ENCODE measurements at regions not wholly inside any gene's neighbourhood (a gene's known extent, or its start where the extent isn't known, plus 50 kb on each side); places are given as distances from the start of the nearest gene placed in this dataset.

DNA sequence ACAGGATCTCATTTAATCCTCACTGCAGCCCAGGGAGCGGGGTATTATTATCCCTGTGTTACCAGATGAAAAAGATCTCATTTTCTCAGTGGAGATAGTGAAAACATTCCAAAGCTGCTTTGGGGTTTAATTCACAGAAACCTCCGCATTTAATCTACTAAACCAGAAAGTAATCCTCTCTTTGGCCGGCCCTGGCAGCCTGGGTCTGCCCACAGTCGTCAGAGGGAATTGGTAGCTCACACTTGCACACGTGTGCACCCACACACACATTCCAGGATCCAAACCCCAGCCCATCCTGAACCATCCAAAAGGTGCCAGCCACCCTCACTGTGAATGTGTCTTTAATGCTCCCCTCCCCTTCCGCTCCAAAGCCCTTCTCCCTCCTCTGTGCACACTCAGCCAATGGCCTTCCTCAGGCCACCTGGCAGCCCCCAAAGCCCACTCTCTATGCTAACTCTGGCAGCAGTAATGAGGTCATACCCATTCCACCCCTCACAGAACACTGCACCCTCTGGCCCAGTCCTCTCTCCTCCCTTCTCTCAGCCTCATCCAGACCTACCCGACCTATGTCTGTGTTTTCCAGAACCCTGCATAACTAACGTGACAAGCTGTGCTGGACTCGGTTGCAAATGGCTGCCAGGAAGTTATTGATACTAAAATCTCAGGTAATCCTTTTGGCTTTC lies 466.2 kb downstream of the SOX6 start:
- no peak for DNase-seq

DNA sequence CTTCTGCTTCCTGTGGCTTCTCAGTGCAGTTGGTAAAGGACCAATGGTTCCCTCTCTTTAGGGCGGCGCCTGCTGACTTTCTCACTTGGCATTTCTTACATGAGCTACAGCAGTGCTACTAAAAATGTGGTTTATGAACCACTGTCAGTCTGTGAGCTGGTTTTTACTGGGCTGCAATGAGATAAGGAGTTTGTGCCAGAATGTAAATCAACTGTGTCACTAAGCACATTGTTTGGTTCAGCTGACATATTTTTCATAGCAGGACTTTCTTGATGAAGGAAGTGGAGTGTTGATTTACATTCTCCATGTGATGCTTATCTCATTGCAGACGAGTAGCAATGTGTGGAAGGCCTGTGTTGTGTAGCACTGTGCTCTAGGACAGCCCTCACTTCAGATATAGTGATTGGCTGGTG lies 463.3 kb downstream of the SOX6 start:
- DNase-seq = no peak

DNA sequence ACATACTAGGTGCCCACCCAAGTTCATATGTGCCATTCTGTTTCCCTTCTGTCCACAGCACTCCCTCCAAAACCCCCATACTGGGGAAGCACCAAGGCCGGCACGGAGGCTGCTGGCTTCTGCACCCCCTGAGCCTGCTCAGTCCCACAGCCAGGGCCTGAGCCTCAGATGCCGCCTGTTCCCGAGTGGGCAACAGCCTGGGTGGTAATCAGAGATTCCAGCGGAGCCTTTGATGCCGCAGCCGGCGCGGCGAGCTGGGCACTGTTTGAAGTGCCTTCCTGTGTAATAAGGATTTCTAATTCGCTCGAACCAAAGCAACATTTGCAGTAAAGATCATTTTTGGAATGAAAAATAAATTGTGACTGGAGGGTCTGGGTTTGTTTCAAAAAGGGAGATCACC lies 460.3 kb downstream of the SOX6 start:
- DNase-seq = no peak

DNA sequence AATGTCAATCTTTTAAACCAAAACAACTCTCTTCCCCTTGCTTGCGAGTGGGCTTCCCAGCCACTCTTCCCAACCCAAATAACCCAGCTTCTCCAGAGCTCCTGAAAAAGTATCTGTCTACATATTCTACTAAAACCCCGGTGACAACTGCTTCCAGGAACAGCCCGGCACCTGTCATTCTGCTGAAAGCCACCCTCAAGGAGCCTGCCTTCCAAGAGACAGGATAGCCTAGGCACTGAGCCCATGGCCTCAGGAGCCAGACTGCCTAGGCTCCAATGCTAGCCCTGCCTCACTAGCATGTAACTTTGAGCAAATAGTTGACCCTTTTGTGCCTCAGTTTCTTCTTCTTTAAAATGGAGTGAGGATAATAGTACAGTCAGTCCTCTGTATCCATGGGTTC lies 459.8 kb downstream of the SOX6 start:
- no peak for DNase-seq

DNA sequence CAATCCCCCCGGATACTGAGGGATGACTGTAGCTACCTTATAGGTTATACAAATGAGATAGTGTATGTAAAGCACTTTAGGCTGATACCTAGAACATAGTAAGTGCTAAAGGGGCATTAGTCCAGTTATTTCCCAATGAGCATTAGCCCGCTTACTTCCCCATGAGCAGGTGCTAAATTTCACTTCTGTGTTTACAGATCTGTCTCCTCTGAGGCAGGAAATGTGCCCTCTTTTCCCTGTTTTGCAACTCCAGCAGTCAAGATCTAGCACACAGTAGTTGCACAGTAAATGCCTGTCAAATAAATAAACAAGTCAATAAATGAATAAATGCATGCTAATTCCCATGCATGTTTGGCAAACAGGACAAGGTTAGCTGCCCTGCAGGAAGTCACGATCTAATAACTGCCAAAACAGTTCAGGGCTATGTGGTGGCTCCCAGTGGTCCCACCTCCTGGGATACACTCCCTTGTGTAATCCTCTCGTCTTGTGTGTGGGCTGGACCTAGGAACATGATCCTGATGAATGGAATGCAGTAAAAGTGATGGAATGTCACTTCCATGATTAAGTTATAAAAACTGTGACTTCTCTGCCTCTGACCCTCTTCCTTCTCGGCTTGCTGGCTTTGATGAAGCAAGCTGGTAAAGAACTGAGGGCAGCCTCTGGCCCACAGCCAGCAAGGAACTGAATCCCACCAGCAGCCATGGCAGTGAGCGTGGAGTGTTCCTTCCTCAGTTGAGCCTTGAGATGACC lies 459.0 kb downstream of the SOX6 start:
- DNase-seq = no peak

DNA sequence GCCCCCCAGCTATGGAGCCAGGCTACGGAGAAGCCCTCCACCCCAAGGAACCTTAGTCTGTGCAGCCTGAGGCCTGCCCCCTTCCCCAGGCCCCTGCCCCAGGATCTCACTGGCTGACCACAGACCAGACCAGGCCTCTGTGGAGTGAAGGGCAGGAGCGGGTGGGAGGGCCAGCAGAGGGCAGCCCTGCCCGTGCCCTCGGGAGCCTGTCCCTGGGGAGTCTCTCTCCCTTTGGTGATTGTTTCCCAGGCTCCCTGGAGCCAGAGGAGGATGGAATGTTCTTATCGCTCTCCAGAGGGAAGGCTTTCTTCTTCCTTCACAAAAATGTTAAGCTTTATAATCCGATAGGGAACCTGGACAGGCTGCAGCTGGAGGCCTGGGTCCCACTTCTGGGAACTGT lies 455.3 kb downstream of the SOX6 start:
- DNase-seq = no peak

DNA sequence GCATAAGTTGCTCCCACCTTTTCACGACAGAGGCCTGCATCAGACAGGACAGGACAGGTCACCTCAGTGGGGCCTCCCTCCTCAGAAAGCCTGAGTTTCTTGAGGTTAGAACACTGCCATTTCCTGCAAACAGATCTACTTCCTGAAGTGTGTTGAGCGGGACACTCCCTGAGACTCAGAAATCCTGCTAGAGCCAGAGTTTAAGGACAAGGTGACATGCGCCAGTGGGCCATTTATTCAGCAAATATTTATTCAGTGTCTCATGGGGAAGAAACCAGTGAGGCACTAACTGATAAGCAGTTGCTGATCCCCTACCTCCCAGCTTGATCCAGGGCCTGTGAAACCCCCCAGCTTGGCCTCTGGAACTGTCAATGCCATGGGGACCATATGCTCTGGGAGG lies 454.6 kb downstream of the SOX6 start:
- no peak for DNase-seq

DNA sequence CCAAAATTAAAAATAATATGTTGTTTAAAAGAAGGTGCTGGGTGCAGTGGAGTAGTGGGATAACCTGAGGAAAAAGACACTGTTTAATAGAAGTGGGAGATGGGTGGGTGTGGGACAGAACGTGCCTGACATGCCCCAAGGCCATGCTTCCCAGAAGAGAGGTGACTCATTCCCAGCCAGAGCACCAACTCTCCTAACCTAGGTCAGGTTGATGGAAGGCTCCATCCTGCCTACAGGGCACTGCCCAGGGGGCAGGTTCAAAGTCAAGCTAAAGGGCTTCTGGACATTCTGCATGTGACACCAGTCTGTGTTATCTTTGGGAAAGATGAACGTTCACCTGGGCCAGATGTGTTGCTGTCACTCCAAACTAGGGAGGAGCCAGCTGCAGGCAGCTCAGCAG lies 453.1 kb downstream of the SOX6 start:
- DNase-seq = no peak

DNA sequence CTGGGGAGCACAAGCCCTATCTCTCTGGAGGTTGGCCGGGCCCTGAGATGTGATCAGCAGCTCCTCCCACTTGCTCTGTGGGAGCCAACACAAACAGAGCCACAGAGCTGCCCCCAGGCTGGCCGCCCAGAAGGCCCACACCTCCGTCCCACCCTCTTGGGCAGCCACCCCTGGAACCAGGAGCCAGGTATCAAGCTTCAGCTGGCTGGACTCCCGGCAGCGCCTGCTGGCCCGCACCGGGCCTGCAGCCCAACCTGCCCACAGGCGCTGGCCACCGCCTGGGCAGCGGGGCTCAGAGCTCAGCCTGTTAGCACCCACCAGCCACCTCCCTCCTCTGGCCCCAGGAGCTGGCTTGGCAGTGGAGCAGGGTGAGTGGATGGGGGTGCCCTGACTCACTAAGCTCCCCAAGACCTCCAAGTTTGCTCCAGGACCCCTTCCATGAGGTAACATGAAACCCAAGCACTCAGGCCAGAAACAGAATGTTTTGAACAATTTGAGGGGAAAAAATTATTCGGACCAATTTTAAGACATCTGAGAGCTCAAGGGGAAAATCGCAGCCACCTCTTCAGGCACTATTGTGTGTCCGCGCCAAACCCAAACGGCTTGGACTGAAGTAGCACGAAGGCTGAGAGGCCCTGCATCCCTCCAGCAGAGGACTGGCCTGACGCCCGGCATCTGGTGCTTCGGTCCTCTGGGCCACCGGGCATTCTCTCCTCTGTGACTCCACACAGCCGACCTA lies 450.8 kb downstream of the SOX6 start:
- DNase-seq = no peak

DNA sequence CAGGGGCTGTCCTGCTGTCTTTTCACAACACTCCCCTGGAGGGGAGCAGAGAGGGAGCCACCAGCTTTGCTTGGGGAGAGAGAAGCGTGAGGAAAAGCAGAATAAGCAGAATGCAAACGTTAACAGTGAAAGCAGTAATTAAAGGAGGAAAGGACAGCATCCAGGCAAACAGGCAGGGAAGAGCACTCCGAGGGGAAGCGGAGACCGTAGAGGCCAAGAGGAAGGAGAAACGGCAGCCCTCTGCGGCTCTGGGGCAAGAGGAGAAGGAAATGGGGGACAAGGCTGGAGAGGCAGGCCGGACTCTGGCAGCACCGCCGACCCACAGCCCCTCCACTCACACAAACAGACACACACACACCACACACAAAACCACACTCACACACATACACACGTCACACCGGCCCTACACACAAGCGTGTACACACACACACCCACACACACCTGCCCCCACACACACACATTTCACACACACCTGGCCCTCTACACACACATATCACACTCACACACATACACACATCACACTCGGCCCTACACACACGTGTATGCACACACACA lies 449.8 kb downstream of the SOX6 start:
- DNase-seq = no peak

DNA sequence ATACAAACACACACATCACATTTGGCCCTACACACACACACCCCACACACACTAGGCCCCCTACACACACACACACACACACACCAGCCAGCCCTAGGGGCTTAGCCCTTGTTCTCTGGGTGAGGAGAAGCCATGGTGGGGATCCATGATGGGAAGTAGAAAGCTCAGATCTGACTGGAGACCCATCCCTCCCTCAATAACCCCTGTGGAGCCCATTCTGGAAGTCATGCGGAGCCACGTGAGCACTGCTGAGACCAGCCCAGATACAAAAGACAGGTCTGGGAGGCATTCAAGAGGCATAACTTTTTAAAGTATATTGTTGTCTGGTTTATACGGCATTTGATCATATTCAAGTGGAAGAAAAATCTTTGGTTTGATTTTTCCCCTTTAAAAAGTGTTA lies 448.5 kb downstream of the SOX6 start:
- no peak for DNase-seq

DNA sequence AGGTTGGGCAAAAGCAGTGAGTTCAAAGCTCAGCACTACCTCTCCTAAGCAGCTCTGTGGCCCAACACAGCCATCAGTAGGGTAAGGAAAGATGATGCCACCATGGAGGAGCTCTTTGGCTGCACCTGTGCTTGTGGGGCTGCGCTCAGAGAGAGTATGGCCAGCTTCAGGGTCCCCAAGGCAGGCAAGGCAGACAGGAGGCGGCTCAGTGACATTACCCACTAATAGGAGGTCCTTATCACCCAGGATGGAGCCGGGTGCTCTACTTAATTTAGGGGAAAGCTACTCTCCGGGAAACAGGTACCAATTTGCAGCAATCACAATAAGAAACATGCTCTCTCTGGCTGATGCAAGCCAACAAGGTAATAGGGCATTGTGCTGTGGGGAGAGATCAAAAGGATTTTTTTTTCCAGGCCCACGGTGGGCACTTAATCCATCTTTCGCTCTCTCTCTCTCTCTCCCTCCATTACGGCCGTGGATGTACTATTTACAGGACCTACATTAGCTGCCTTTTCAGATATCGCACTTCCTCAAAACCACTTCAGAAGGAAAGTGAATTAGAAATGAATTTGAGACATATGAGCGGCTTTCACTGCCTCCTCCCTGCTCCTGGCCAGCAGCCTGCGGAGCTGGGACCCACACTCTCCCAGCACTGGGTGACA lies 446.3 kb downstream of the SOX6 start:
- no peak for DNase-seq

DNA sequence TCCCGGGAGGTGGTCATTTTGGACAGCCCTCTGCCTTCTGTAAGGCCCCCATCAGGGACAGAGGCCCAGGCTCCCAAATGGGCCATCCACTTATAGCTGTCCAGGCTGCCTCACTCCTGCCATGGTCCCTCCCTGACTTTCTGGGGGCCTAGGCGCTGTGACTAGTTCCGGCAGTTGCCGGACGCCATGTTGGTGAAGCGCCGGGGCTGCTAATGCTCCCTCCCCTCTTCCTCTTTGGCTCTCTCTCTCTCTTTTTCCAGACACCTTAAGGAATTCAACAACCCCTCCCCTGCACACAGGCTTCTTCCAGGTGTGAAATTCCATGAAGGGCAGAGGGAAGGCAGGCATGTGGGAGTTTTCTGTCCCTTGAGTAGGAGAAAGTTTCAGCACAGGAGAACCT lies 445.6 kb downstream of the SOX6 start:
- DNase-seq = no peak

DNA sequence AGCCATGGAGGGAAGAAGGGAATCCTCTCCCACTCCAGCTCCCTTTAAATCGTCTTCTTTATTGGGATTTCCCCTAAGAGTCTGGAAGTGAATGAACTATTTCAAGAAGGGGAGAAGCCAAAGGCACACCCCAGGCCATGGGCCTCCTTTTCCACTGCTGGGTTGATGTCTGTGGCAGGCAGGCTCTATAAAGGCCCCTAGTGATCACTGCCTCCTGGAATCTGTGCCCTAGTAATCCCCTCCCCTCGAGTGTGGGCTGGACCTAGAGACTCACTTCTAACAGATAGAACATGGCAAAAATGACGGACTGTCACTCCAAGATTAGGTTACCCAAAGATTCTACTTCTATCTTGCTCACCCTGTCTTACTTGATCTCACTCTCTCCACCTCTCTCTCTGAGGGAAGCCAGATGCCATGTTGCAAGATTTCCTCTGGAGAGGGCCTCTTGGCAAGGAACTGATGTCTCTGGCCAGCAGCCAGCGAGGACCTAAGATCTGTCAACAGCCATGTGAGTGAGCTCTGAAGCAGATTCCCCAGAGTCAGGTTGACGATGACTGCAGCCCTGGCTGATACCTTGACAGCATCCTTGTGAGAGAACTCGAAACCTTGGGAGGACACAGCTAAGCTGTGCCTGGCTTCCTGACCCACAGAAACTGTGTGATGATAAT lies 444.8 kb downstream of the SOX6 start:
- no peak for DNase-seq

DNA sequence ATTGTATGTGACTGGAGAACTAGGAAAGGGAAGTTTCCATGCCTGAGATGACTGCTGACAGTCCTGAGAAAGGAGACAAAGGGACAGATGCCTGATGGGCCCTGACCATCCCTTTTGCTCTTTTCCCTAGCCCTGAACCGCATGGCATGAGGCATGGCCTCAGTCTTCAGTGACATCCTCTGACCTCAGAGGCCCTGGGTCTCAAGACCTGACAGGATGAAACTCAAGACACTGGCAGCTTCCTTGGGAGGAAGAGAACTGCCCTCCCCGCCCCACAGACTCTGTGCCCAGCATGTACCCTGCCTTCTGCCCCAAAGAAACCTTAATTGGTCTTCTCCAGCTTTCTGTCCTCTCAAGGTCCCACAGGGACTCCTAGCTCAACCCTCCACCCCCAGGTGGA lies 444.1 kb downstream of the SOX6 start:
- DNase-seq = no peak

DNA sequence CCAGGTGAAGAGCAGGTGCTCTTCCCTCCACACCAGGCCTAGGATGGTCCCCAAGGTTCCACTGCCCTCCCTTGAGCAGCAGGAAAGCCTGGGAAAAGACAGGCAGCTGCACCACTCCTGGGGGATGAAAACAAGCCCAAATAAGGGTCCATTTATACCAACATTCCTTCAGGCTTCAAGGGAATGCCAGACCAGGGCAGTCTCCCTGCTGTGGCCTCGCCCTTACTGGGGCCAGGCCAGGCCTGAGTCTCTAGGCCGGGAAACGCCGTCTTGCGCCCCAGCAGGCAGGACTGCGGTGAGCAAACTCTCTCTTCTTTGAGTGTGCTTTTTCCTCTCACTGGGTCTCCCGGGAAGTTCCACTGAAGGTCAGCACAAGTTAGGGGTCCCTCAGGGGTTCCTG lies 443.5 kb downstream of the SOX6 start:
- DNase-seq = no peak

DNA sequence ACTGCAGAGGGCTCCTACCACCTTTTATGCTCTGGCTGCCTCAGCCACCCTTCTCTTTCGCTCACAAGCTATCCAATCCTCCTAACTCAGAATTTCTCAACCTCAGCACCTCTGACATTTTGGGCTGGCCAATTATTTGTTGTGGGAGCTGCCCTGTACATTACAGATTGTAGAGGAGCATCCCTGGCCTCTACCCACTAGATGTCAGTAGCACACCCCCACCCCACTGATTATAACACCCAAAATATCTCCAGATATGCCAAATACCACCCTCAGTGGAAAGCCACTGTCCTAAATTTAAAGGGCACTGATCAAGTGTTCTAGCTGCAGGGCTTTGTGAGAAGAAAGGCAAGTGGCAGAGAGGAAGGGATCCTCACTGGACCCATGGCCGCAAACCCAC lies 443.1 kb downstream of the SOX6 start:
- DNase-seq = no peak
